CD4-positive, alpha-beta T cell (primary cell): ENCODE measurements at regions not wholly inside any gene's neighbourhood (a gene's known extent, or its start where the extent isn't known, plus 50 kb on each side); places are given as distances from the start of the nearest gene placed in this dataset.

ENCODE experiments used
- ATAC-seq: fragments of 200-7000 bp; cut with Tn5 transposase; one replicate; pipeline ENCODE4 v1.10.0; 2022; ENCODE audit warnings: mild to moderate bottlenecking; ENCODE audit not compliant: poor library complexity
- CTCF ChIA-PET: fragments of 350-600 bp; sonication (Branson Sonifier 250); formaldehyde crosslinking; loops from one replicate; lab custom pipeline; 2021; ENCODE audit warnings: antibody characterized with exemption, inconsistent platforms; lab: Charles Lee
- POLR2A ChIA-PET: fragments of 350-600 bp; sonication (Branson Sonifier 250); formaldehyde crosslinking; loops from one replicate; lab custom pipeline; 2021; ENCODE audit warnings: antibody characterized with exemption, inconsistent platforms; lab: Charles Lee
- DNase-seq, 14 experiments: peaks; one replicate each; pipeline ENCODE4 v3.0.0-alpha.2; 2013 to 2020; ENCODE audit warnings: mixed read lengths in 2 of 14
- H3K27ac ChIP-seq, 2 donors: one replicate each; pipeline versions ENCODE4 v1.5.1 to v1.7.0; 2013; ENCODE audit warnings: low read length in 2 of 2, low read depth in 1 of 2, mild to moderate bottlenecking in 1 of 2
- H3K27me3 ChIP-seq, 2 experiments: 1 replicate in 1 of 2; 2 replicates in 1 of 2; pipeline versions ENCODE4 v1.6.1 to v1.7.0; 2013; ENCODE audit warnings: low read length in 2 of 2, control low read depth in 1 of 2, mild to moderate bottlenecking in 1 of 2, moderate library complexity in 1 of 2; ENCODE audit not compliant: insufficient read depth in 2 of 2, control insufficient read depth in 1 of 2
- H3K36me3 ChIP-seq: one replicate; pipeline ENCODE4 v1.6.1; 2013; ENCODE audit warnings: low read length, control low read depth; ENCODE audit not compliant: insufficient read depth
- H3K4me1 ChIP-seq: one replicate; pipeline ENCODE4 v1.6.1; 2013; ENCODE audit warnings: low read length, control low read depth; ENCODE audit not compliant: insufficient read depth
- H3K4me3 ChIP-seq: one replicate; pipeline ENCODE4 v1.5.1; 2013; ENCODE audit warnings: mild to moderate bottlenecking, low read length, moderate library complexity
- H3K9me3 ChIP-seq, 2 experiments: 1 replicate in 1 of 2; 2 replicates in 1 of 2; pipeline versions ENCODE4 v1.6.1 to v1.7.0; 2013; ENCODE audit warnings: low read length in 2 of 2, mild to moderate bottlenecking in 2 of 2, control low read depth in 1 of 2, moderate library complexity in 1 of 2; ENCODE audit not compliant: control insufficient read depth in 1 of 2, insufficient read depth in 1 of 2
- H3K27ac Mint-ChIP-seq: one replicate; pipeline ENCODE4 v1.8.0; 2020; ENCODE audit warnings: mixed read lengths
- H3K27me3 Mint-ChIP-seq: one replicate; pipeline ENCODE4 v1.8.0; 2021; ENCODE audit warnings: mixed read lengths
- H3K36me3 Mint-ChIP-seq: one replicate; pipeline ENCODE4 v1.8.0; 2021; ENCODE audit warnings: low read depth, mixed read lengths
- H3K4me1 Mint-ChIP-seq: one replicate; pipeline ENCODE4 v1.8.0; 2021; ENCODE audit warnings: low read depth, mixed read lengths
- H3K4me3 Mint-ChIP-seq: one replicate; pipeline ENCODE4 v1.8.0; 2020; ENCODE audit warnings: mild to moderate bottlenecking, mixed read lengths
- H3K9me3 Mint-ChIP-seq: one replicate; pipeline ENCODE4 v1.8.0; 2020; ENCODE audit warnings: mixed read lengths
- CTCF ChIP-seq: fragments of 200-600 bp; IDR thresholded peaks from one replicate; pipeline ENCODE4 v1.8.0; 2022; ENCODE audit warnings: antibody characterized with exemption, mild to moderate bottlenecking
- intact Hi-C, 2 experiments: fragments of 100-400 bp; cut with DNase I in 1 of 2; cut with micrococcal nuclease in 1 of 2; formaldehyde crosslinking; loops; one replicate each; pipeline versions ENCODE4 v1.15.1 to v1.9.0; 2023 to 2025; cut with DNase I, micrococcal nuclease

- DNase-seq (no peak), ATAC-seq (no peak)
- Mint-ChIP-seq H3K27me3 (peaks cover 57% of the 10 kb centered on the region), H3K4me1 (no peaks in the 10 kb centered on the region), H3K36me3 (no peaks in the 10 kb centered on the region), H3K4me3 (no peak overlapping the region), H3K27ac (no peak overlapping the region), H3K9me3 (peaks cover 13% of the 10 kb centered on the region)
- Histone ChIP-seq H3K27me3 (peaks cover 12 to 14% of the 10 kb centered on the region in 2 experiments), H3K27ac (no peak overlapping the region), H3K36me3 (no peaks in the 10 kb centered on the region), H3K4me1 (no peaks in the 10 kb centered on the region), H3K4me3 (no peak overlapping the region), H3K9me3 (peaks cover 0 to 4% of the 10 kb centered on the region in 2 experiments)
- TF ChIP-seq CTCF: no peak
- ChIA-PET CTCF (no interaction called here), POLR2A (no interaction called here)
- intact Hi-C loops: no loop called here
These were observed 67.9 kb upstream of the HECW1 start for GRCh38 chr7:43044511-43044910.

GRCh38 chr7:43054052-43054722 is 58.3 kb upstream of the HECW1 start:
- no peak overlapping the region for H3K4me3 Mint-ChIP-seq
- no peak for ATAC-seq
- no peak overlapping the region for H3K27ac Mint-ChIP-seq
- Histone ChIP-seq H3K4me3 (no peak overlapping the region), H3K4me1 (no peaks in the 10 kb centered on the region), H3K27ac (no peak overlapping the region), H3K9me3 (no peaks in the 10 kb centered on the region), H3K36me3 (no peaks in the 10 kb centered on the region), H3K27me3 (peaks cover 0 to 7% of the 10 kb centered on the region in 2 experiments)
- POLR2A ChIA-PET: no interaction called here
- peaks cover 34% of the 10 kb centered on the region for H3K27me3 Mint-ChIP-seq
- TF ChIP-seq CTCF: no peak
- CTCF ChIA-PET: no interaction called here
- H3K9me3 Mint-ChIP-seq: peaks cover 10% of the 10 kb centered on the region
- intact Hi-C loops: no loop called here
- DNase-seq: no peak
- H3K4me1 Mint-ChIP-seq: no peaks in the 10 kb centered on the region
- no peaks in the 10 kb centered on the region for H3K36me3 Mint-ChIP-seq

GRCh38 chr7:43057141-43057540 is 55.3 kb upstream of the HECW1 start:
- H3K27me3 ChIP-seq: peaks cover 0 to 7% of the 10 kb centered on the region in 2 experiments
- no peak overlapping the region for H3K27ac ChIP-seq
- ChIA-PET POLR2A (no interaction called here), CTCF (no interaction called here)
- TF ChIP-seq CTCF: no peak
- no peaks in the 10 kb centered on the region for H3K36me3 ChIP-seq
- Mint-ChIP-seq H3K27me3 (peaks cover 27% of the 10 kb centered on the region), H3K4me1 (no peaks in the 10 kb centered on the region), H3K9me3 (no peaks in the 10 kb centered on the region), H3K4me3 (no peak overlapping the region), H3K36me3 (no peaks in the 10 kb centered on the region), H3K27ac (no peak overlapping the region)
- no peaks in the 10 kb centered on the region for H3K4me1 ChIP-seq
- no peak overlapping the region for H3K4me3 ChIP-seq
- intact Hi-C loops: no loop called here
- ATAC-seq (no peak), DNase-seq (no peak)
- H3K9me3 ChIP-seq: no peaks in the 10 kb centered on the region
